NCI-H2029 treated with DMSO at 0.1 percent for 48 hours (cell line): ENCODE measurements at regions not wholly inside any gene's neighbourhood (a gene's known extent, or its start where the extent isn't known, plus 50 kb on each side); places are given as distances from the start of the nearest gene placed in this dataset.

Experiments
- DNase-seq: peaks from one replicate; lab custom pipeline; 2025; lab: John Stamatoyannopoulos, UW

- no peak for DNase-seq
These were observed 126.5 kb downstream of the ENGASE start for GRCh38 chr17:79201119-79201518.

- DNase-seq: no peak
These were observed 122.3 kb downstream of the ENGASE start for GRCh38 chr17:79196913-79197312.

GRCh38 chr17:79192503-79193351 lies 118.1 kb downstream of the ENGASE start:
- no peak for DNase-seq

GRCh38 chr17:79191270-79191934 lies 116.8 kb downstream of the ENGASE start:
- DNase-seq: no peak

GRCh38 chr17:79189305-79189704 lies 114.7 kb downstream of the ENGASE start:
- no peak for DNase-seq

- no peak for DNase-seq
These were observed 114.1 kb downstream of the ENGASE start for GRCh38 chr17:79188685-79189084.

GRCh38 chr17:79188048-79188447 lies 113.4 kb downstream of the ENGASE start:
- DNase-seq: no peak

GRCh38 chr17:79187186-79187585 lies 112.6 kb downstream of the ENGASE start:
- no peak for DNase-seq

- DNase-seq: no peak
These were observed 111.8 kb downstream of the ENGASE start for GRCh38 chr17:79186406-79186805.

- DNase-seq: no peak
These were observed 111.0 kb downstream of the ENGASE start for GRCh38 chr17:79185671-79186070.

GRCh38 chr17:79184219-79184618 lies 109.6 kb downstream of the ENGASE start:
- DNase-seq: no peak

- DNase-seq: no peak
These were observed 108.9 kb downstream of the ENGASE start for GRCh38 chr17:79183293-79184158.

- DNase-seq: no peak
These were observed 108.3 kb downstream of the ENGASE start for GRCh38 chr17:79183043-79183292.

GRCh38 chr17:79182176-79183042 lies 107.8 kb downstream of the ENGASE start:
- DNase-seq: no peak

- DNase-seq: no peak
These were observed 105.9 kb downstream of the ENGASE start for GRCh38 chr17:79180358-79181005.

- DNase-seq: no peak
These were observed 104.7 kb downstream of the ENGASE start for GRCh38 chr17:79179334-79179733.

GRCh38 chr17:79177877-79178276 lies 103.3 kb downstream of the ENGASE start:
- no peak for DNase-seq

GRCh38 chr17:79176792-79177601 lies 102.4 kb downstream of the ENGASE start:
- DNase-seq: no peak

- DNase-seq: no peak
These were observed 100.6 kb downstream of the ENGASE start for GRCh38 chr17:79174905-79175856.
